ENCODE measurements at regions not wholly inside any gene's neighbourhood (a gene's known extent, or its start where the extent isn't known, plus 50 kb on each side); places are given as distances from the start of the nearest gene placed in this dataset.

GRCh38 chr19:29293736-29294342 lies 80.9 kb upstream of the UQCRFS1 start:
- no peak for TF ChIP-seq POLR2A (IDR thresholded peaks at IDR 0.05)
- no peak for TF ChIP-seq CTCF (IDR thresholded peaks at IDR 0.05)
